Transverse colon (tissue), 4 donors: ENCODE measurements at regions not wholly inside any gene's neighbourhood (a gene's known extent, or its start where the extent isn't known, plus 50 kb on each side); places are given as distances from the start of the nearest gene placed in this dataset.
"Not testable (repeated sequence)": the region's sequence is repeated elsewhere in the genome, so short reads cannot be mapped to it uniquely, and the experiment has no call there.

Experiments
- DNase-seq: peaks from one replicate; pipeline ENCODE4 v3.0.0-alpha.2; 2019
- H3K27ac ChIP-seq, 4 donors: fragments of 200-600 bp; sonication (generic); 2 replicates each; pipeline ENCODE4 v1.5.1; 2016 to 2018; ENCODE audit warnings: inconsistent platforms in 4 of 4
- H3K27me3 ChIP-seq: fragments of 200-600 bp; sonication (generic); 2 replicates; pipeline ENCODE4 v1.5.1; 2017; ENCODE audit warnings: inconsistent platforms
- H3K36me3 ChIP-seq, 4 donors: fragments of 200-600 bp; sonication (generic); 2 replicates each; pipeline ENCODE4 v1.5.1; 2017 to 2019; ENCODE audit warnings: inconsistent platforms in 4 of 4
- H3K4me1 ChIP-seq, 4 donors: fragments of 200-600 bp; sonication (generic); 2 replicates each; pipeline ENCODE4 v1.5.1; 2017 to 2020; ENCODE audit warnings: inconsistent platforms in 4 of 4
- H3K4me3 ChIP-seq, 4 donors: fragments of 200-600 bp; sonication (generic); 1 replicate in 1 of 4; 2 replicates in 3 of 4; pipeline versions ENCODE4 v1.5.1 to v1.6.1; 2017 to 2019; ENCODE audit warnings: inconsistent platforms in 4 of 4
- H3K9me3 ChIP-seq, 2 donors: fragments of 200-600 bp; sonication (generic); 2 replicates each; pipeline ENCODE4 v1.5.1; 2017 to 2019; ENCODE audit warnings: inconsistent platforms in 2 of 2
- EP300 ChIP-seq: sonication (generic); formaldehyde crosslinking; IDR thresholded peaks from one replicate; pipeline ENCODE4 v1.6.1; 2017; ENCODE audit warnings: antibody characterized with exemption, low read depth
- POLR2A ChIP-seq: fragments of 450-650 bp; IDR thresholded peaks from one replicate; pipeline ENCODE4 v1.6.1; 2016; ENCODE audit warnings: antibody characterized with exemption, mild to moderate bottlenecking, moderate library complexity
- POLR2AphosphoS5 ChIP-seq, 3 donors: sonication (generic); formaldehyde crosslinking; IDR thresholded peaks; one replicate each; pipeline ENCODE4 v1.6.1; 2016; ENCODE audit warnings: antibody characterized with exemption in 3 of 3
- WGBS, 2 donors: methylation state at CpG; one replicate each; pipeline ENCODE4 v1.1.5; 2018; ENCODE audit warnings: low coverage in 1 of 2; 5-methylcytosine and 5-hydroxymethylcytosine counted together
- in situ Hi-C, 4 donors: fragments of 200-750 bp; cut with MboI; loops; one replicate each; pipeline versions ENCODE4 v1.15.0 to v1.15.1; 2017; ENCODE audit warnings: low sequenced_read_pairs in 3 of 4, low pct_ligation_motif_present in 1 of 4, low pct_unique_long_range_greater_than_20kb in 1 of 4
- intact Hi-C: fragments of 100-400 bp; cut with DNase I; formaldehyde crosslinking; loops from one replicate; pipeline ENCODE4 v1.15.1; 2023; ENCODE audit warnings: low total_unique reads
- TF ChIP-seq, protein P1 (sequence below), 5 experiments: fragments of 200-600 bp in 3 of 5; fragments of 450-650 bp in 2 of 5; sonication (generic) in 3 of 5; IDR thresholded peaks; 1 replicate in 2 of 5; 2 replicates in 3 of 5; pipeline ENCODE4 v1.5.1; 2016 to 2017; ENCODE audit warnings: antibody characterized with exemption in 5 of 5, inconsistent platforms in 3 of 5, mild to moderate bottlenecking in 2 of 5, moderate library complexity in 1 of 5

DNA sequence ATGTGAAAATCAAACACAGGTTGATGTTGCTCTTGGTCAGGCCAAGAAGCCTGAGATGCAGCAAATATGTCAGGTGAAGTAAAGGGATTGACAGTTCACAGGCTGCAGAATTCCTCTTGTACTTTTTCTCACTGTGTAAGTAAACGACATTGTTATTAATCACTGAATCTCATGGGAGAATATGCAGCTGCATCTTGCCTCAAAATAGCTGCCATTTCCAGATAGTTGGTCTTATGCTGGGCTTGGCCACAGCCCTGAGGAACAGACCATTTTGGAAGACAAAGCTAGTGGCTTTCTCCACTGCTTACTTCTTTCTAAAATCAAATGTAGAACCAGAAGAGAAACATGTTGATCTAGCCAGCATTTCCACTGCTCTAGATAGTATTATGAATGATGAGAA, 403.4 kb upstream of the NR3C2 start:
- H3K27ac ChIP-seq = no peak overlapping the region
- in situ Hi-C loops = no loop called here
- intact Hi-C loops = no loop called here
- WGBS, 2 donors = 57 to 60% methylated on average over 1 of the region's 1 CpG
- no peaks in the 10 kb centered on the region for H3K36me3 ChIP-seq
- TF ChIP-seq POLR2AphosphoS5 (IDR thresholded peaks at IDR 0.05) = no peak
- no peak for TF ChIP-seq POLR2A
- no peak for TF ChIP-seq EP300
- TF ChIP-seq, protein P1, sequence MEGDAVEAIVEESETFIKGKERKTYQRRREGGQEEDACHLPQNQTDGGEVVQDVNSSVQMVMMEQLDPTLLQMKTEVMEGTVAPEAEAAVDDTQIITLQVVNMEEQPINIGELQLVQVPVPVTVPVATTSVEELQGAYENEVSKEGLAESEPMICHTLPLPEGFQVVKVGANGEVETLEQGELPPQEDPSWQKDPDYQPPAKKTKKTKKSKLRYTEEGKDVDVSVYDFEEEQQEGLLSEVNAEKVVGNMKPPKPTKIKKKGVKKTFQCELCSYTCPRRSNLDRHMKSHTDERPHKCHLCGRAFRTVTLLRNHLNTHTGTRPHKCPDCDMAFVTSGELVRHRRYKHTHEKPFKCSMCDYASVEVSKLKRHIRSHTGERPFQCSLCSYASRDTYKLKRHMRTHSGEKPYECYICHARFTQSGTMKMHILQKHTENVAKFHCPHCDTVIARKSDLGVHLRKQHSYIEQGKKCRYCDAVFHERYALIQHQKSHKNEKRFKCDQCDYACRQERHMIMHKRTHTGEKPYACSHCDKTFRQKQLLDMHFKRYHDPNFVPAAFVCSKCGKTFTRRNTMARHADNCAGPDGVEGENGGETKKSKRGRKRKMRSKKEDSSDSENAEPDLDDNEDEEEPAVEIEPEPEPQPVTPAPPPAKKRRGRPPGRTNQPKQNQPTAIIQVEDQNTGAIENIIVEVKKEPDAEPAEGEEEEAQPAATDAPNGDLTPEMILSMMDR (IDR thresholded peaks at IDR 0.05) = no peak
- no peak overlapping the region for H3K4me3 ChIP-seq
- peaks cover 0 to 38% (median 25%) of the 10 kb centered on the region in 4 donors for H3K4me1 ChIP-seq
- no peak for DNase-seq
- no peaks in the 10 kb centered on the region for H3K9me3 ChIP-seq
- H3K27me3 ChIP-seq = no peaks in the 10 kb centered on the region

DNA sequence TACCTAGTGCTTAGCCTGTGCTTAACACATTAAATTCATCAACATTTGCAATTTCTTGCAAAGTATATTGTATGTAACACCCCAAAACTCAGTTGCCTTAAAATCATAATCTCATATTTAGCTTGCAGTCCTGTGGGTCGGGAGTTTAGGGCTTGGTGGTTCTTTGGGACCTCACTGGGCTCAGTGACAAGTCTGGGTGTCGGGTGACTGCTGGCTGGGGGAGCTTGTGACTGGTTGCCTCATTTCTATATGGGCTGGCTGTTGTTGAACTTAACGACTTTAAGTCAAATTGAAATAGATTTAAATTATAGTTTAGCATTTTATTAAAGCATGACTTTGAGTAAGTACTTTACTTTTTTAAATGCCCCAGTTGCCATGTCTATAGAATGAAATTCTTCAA, 401.4 kb upstream of the NR3C2 start:
- no peak for DNase-seq
- peaks cover 0 to 22% (median 12%) of the 10 kb centered on the region in 4 donors for H3K4me1 ChIP-seq
- 79 to 87% methylated on average over 3 of the region's 3 CpGs for WGBS, 2 donors
- intact Hi-C loops = no loop called here
- no peaks in the 10 kb centered on the region for H3K36me3 ChIP-seq
- in situ Hi-C loops = no loop called here
- no peak for TF ChIP-seq POLR2AphosphoS5 (IDR thresholded peaks at IDR 0.05)
- TF ChIP-seq EP300 = no peak
- TF ChIP-seq POLR2A = no peak
- TF ChIP-seq, protein P1 (IDR thresholded peaks at IDR 0.05) = no peak
- H3K27ac ChIP-seq = no peak overlapping the region
- H3K27me3 ChIP-seq = no peaks in the 10 kb centered on the region
- H3K4me3 ChIP-seq = no peak overlapping the region
- H3K9me3 ChIP-seq = no peaks in the 10 kb centered on the region

DNA sequence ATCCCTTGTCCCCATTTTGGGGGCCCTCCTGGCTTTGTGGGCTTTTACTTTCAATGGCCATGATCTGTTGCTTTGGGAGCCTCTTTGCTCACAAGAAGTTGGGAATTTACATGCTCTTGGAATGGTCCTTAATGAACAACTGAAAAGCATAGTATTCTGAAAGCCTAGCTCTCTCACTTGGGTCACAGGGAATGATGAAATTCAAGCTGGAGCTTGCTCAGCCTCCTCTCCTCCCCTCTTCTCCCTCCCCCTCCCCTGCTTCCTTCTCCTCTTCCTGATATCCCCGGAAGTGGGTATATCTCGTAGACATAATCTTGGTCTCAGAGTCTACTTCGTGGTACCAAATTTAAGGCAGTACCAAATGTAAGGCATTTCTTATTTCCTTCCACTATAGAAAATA, 400.6 kb upstream of the NR3C2 start:
- Histone ChIP-seq H3K4me3 (no peak overlapping the region), H3K36me3 (no peaks in the 10 kb centered on the region), H3K4me1 (peaks cover 0 to 14% (median 6%) of the 10 kb centered on the region in 4 donors), H3K27ac (no peak overlapping the region), H3K9me3 (no peaks in the 10 kb centered on the region), H3K27me3 (no peaks in the 10 kb centered on the region)
- in situ Hi-C loops = no loop called here
- intact Hi-C loops = no loop called here
- TF ChIP-seq POLR2A (no peak), EP300 (no peak), POLR2AphosphoS5 (IDR thresholded peaks at IDR 0.05) (no peak)
- TF ChIP-seq, protein P1 (IDR thresholded peaks at IDR 0.05) = no peak
- DNase-seq = no peak
- 79 to 83% methylated on average over 2 to 3 of the region's 3 CpGs for WGBS, 2 donors

DNA sequence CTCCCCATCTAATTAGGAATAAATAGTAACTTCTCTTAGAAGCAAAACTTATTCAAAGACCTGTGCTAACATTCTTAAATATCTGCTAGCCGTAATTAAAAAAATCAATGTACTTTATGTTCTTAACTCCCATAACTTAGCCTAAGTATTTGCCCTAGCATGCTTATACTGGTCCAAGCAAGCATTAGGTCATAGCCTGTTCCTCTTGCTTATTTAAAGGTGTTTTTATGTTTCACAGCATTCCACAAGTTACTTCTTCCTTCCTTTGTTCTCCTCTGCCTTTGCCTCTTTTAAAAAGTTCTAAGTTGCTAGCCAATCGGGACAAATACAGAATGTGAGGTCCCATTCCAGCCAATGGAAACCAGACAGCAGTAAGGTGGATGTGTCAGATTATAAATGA, 395.4 kb upstream of the NR3C2 start:
- DNase-seq = not testable (repeated sequence)
- 96 to 100% methylated on average over 2 of the region's 2 CpGs for WGBS, 2 donors

More for the DNA sequence above, 395.4 kb upstream of the NR3C2 start:
- H3K36me3 ChIP-seq, H3K9me3 ChIP-seq, intact Hi-C loops, H3K27ac ChIP-seq, H3K4me3 ChIP-seq, H3K27me3 ChIP-seq, in situ Hi-C loops: not testable (repeated sequence)
- H3K4me1 ChIP-seq = peaks cover 0 to 21% (median 2%) of the 10 kb centered on the region in 4 donors
